DMS153 treated with DMSO at 0.1 percent for 48 hours (cell line): ENCODE measurements at regions not wholly inside any gene's neighbourhood (a gene's known extent, or its start where the extent isn't known, plus 50 kb on each side); places are given as distances from the start of the nearest gene placed in this dataset.

ENCODE experiments used
- DNase-seq: peaks from one replicate; lab custom pipeline; 2025; ENCODE audit not compliant: unreplicated experiment; lab: John Stamatoyannopoulos, UW

- DNase-seq: no peak
These were observed 228.8 kb upstream of the TYRP1 start for GRCh38 chr9:12464400-12464799.

GRCh38 chr9:12464910-12465512, 228.2 kb upstream of the TYRP1 start:
- peak; percentile 13 for DNase-seq

GRCh38 chr9:12469084-12469483, 224.1 kb upstream of the TYRP1 start:
- DNase-seq: no peak

GRCh38 chr9:12494411-12494810, 198.8 kb upstream of the TYRP1 start:
- DNase-seq: no peak

GRCh38 chr9:12497790-12498189, 195.4 kb upstream of the TYRP1 start:
- DNase-seq: no peak

- no peak for DNase-seq
These were observed 190.7 kb upstream of the TYRP1 start for GRCh38 chr9:12502520-12502919.

GRCh38 chr9:12503606-12504122, 189.5 kb upstream of the TYRP1 start:
- DNase-seq: no peak

GRCh38 chr9:12510551-12510950, 182.6 kb upstream of the TYRP1 start:
- no peak for DNase-seq

GRCh38 chr9:12511726-12512125, 181.5 kb upstream of the TYRP1 start:
- no peak for DNase-seq

GRCh38 chr9:12516031-12516430, 177.2 kb upstream of the TYRP1 start:
- no peak for DNase-seq

- DNase-seq: no peak
These were observed 176.6 kb upstream of the TYRP1 start for GRCh38 chr9:12516573-12516972.

GRCh38 chr9:12538842-12539579, 154.2 kb upstream of the TYRP1 start:
- DNase-seq: no peak

GRCh38 chr9:12539580-12539975, 153.6 kb upstream of the TYRP1 start:
- no peak for DNase-seq

GRCh38 chr9:12544700-12545099, 148.5 kb upstream of the TYRP1 start:
- no peak for DNase-seq

GRCh38 chr9:12554636-12555035, 138.5 kb upstream of the TYRP1 start:
- no peak for DNase-seq

- no peak for DNase-seq
These were observed 126.6 kb upstream of the TYRP1 start for GRCh38 chr9:12566404-12567090.

- DNase-seq: no peak
These were observed 108.3 kb upstream of the TYRP1 start for GRCh38 chr9:12584656-12585522.

- DNase-seq: no peak
These were observed 97.8 kb upstream of the TYRP1 start for GRCh38 chr9:12595400-12595799.

GRCh38 chr9:12604164-12604821, 88.9 kb upstream of the TYRP1 start:
- DNase-seq: no peak

GRCh38 chr9:12612211-12612770, 80.9 kb upstream of the TYRP1 start:
- no peak for DNase-seq
